Liver (tissue), 3 donors: ENCODE measurements at regions not wholly inside any gene's neighbourhood (a gene's known extent, or its start where the extent isn't known, plus 50 kb on each side); places are given as distances from the start of the nearest gene placed in this dataset.

Experiments
- ATF3 ChIP-seq: IDR thresholded peaks from 2 replicates; pipeline ENCODE4 v1.6.1; 2016; ENCODE audit warnings: antibody characterized with exemption
- CTCF ChIP-seq: fragments of 150-350 bp; IDR thresholded peaks from 2 replicates; pipeline ENCODE4 v1.5.1; 2017; ENCODE audit warnings: improper control_type of control experiment, low read depth, low read length; ENCODE audit not compliant: missing input control
- EGR1 ChIP-seq, 2 donors: IDR thresholded peaks; 2 replicates each; pipeline ENCODE4 v1.6.1; 2016 to 2018; ENCODE audit warnings: antibody characterized with exemption in 2 of 2, low read depth in 2 of 2
- FOXA2 ChIP-seq: IDR thresholded peaks from 2 replicates; pipeline ENCODE4 v1.6.1; 2016; ENCODE audit warnings: antibody characterized with exemption
- GABPA ChIP-seq, 2 donors: IDR thresholded peaks in 1 of 2; conservative IDR thresholded peaks in 1 of 2; 2 replicates each; pipeline ENCODE4 v1.6.1; 2016; ENCODE audit warnings: antibody characterized with exemption in 2 of 2, mild to moderate bottlenecking in 1 of 2, moderate library complexity in 1 of 2
- HNF4G ChIP-seq: IDR thresholded peaks from 2 replicates; pipeline ENCODE4 v1.6.1; 2016; ENCODE audit warnings: antibody characterized with exemption
- JUND ChIP-seq, 2 donors: IDR thresholded peaks; 2 replicates each; pipeline ENCODE4 v1.6.1; 2016; ENCODE audit warnings: antibody characterized with exemption in 2 of 2
- NR2F2 ChIP-seq: IDR thresholded peaks from 2 replicates; pipeline ENCODE4 v1.6.1; 2016; ENCODE audit warnings: antibody characterized with exemption
- RAD21 ChIP-seq, 2 donors: IDR thresholded peaks; 2 replicates each; pipeline ENCODE4 v1.6.1; 2016; ENCODE audit warnings: antibody characterized with exemption in 2 of 2, mild to moderate bottlenecking in 2 of 2
- SP1 ChIP-seq: IDR thresholded peaks from 2 replicates; pipeline ENCODE4 v1.6.1; 2018; ENCODE audit warnings: antibody characterized with exemption, mild to moderate bottlenecking
- TAF1 ChIP-seq: conservative IDR thresholded peaks from 2 replicates; pipeline ENCODE4 v1.6.1; 2016; ENCODE audit warnings: antibody characterized with exemption, mild to moderate bottlenecking
- YY1 ChIP-seq: IDR thresholded peaks from 2 replicates; pipeline ENCODE4 v1.6.1; 2016; ENCODE audit warnings: antibody characterized with exemption, mild to moderate bottlenecking
- TF ChIP-seq, protein P1 (sequence below): IDR thresholded peaks from 2 replicates; pipeline ENCODE4 v1.6.1; 2016; ENCODE audit warnings: antibody characterized with exemption, mild to moderate bottlenecking
- TF ChIP-seq, protein P2 (sequence below): IDR thresholded peaks from 2 replicates; pipeline ENCODE4 v1.6.1; 2016; ENCODE audit warnings: antibody characterized with exemption
- donor health status: healthy.
- donor health status: healthy.

DNA sequence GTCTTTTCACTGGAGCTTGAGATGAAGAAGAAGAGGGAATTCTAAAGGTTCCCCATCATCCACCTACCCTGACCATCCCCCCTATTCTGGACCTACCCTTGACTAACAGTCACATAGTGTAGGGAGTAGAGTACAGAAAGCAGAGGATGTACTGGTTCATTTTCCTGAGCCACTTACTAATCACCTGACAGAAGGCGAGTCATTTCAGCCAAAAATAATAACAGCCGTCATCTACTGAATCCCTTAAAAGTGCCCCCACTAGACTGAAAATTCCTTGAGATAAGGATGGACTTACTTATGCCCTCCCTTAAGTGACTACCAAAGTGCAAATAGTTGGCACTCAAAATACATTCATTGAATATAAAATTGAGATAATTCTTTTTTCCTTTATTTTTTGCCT is 112.2 kb downstream of the FOXD1 start:
- TF ChIP-seq, protein P1, sequence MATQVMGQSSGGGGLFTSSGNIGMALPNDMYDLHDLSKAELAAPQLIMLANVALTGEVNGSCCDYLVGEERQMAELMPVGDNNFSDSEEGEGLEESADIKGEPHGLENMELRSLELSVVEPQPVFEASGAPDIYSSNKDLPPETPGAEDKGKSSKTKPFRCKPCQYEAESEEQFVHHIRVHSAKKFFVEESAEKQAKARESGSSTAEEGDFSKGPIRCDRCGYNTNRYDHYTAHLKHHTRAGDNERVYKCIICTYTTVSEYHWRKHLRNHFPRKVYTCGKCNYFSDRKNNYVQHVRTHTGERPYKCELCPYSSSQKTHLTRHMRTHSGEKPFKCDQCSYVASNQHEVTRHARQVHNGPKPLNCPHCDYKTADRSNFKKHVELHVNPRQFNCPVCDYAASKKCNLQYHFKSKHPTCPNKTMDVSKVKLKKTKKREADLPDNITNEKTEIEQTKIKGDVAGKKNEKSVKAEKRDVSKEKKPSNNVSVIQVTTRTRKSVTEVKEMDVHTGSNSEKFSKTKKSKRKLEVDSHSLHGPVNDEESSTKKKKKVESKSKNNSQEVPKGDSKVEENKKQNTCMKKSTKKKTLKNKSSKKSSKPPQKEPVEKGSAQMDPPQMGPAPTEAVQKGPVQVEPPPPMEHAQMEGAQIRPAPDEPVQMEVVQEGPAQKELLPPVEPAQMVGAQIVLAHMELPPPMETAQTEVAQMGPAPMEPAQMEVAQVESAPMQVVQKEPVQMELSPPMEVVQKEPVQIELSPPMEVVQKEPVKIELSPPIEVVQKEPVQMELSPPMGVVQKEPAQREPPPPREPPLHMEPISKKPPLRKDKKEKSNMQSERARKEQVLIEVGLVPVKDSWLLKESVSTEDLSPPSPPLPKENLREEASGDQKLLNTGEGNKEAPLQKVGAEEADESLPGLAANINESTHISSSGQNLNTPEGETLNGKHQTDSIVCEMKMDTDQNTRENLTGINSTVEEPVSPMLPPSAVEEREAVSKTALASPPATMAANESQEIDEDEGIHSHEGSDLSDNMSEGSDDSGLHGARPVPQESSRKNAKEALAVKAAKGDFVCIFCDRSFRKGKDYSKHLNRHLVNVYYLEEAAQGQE: no peak
- TF ChIP-seq CTCF: no peak
- no peak for TF ChIP-seq GABPA (IDR thresholded peaks at IDR 0.05 in 1 of 2, conservative IDR thresholded peaks at IDR 0.05 in 1 of 2)
- TF ChIP-seq HNF4G: no peak
- TF ChIP-seq EGR1 (IDR thresholded peaks at IDR 0.05; ENCODE audit: low read depth in 2 of 2): no peak
- TF ChIP-seq SP1: no peak
- TF ChIP-seq ATF3: no peak
- TF ChIP-seq, protein P2, sequence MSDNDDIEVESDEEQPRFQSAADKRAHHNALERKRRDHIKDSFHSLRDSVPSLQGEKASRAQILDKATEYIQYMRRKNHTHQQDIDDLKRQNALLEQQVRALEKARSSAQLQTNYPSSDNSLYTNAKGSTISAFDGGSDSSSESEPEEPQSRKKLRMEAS: no peak
- TF ChIP-seq NR2F2: no peak
- TF ChIP-seq JUND (IDR thresholded peaks at IDR 0.05): no peak
- no peak for TF ChIP-seq TAF1
- TF ChIP-seq YY1: no peak
- TF ChIP-seq RAD21 (IDR thresholded peaks at IDR 0.05): no peak
- TF ChIP-seq FOXA2: no peak
